ENCODE measurements at regions not wholly inside any gene's neighbourhood (a gene's known extent, or its start where the extent isn't known, plus 50 kb on each side); places are given as distances from the start of the nearest gene placed in this dataset.

GRCh38 chr2:241941691-241942301 is 72.3 kb downstream of the RTP5 start:
- no peak overlapping the region for H3K4me3 ChIP-seq
- no peaks in the 10 kb centered on the region for H3K27me3 ChIP-seq
- H3K4me1 ChIP-seq = no peaks in the 10 kb centered on the region
- H3K36me3 ChIP-seq = no peaks in the 10 kb centered on the region
- H3K27ac ChIP-seq = no peak overlapping the region
- TF ChIP-seq CTCF (IDR thresholded peaks at IDR 0.05) = no peak
- ATAC-seq (peak; percentile 43), DNase-seq (no peak)
- no peaks in the 10 kb centered on the region for H3K9me3 ChIP-seq
- intact Hi-C loops (cut with DNase I) = no loop called here

- Histone ChIP-seq H3K4me3 (no peak overlapping the region), H3K9me3 (no peaks in the 10 kb centered on the region), H3K27ac (no peak overlapping the region), H3K27me3 (no peaks in the 10 kb centered on the region), H3K4me1 (no peaks in the 10 kb centered on the region), H3K36me3 (no peaks in the 10 kb centered on the region)
- DNase-seq = no peak
- ATAC-seq = no peak
- no peak for TF ChIP-seq CTCF (IDR thresholded peaks at IDR 0.05)
- intact Hi-C loops (cut with DNase I) = no loop called here
Measured at GRCh38 chr2:241942416-241943208, 73.1 kb downstream of the RTP5 start.

- no peaks in the 10 kb centered on the region for H3K27me3 ChIP-seq
- H3K9me3 ChIP-seq = no peaks in the 10 kb centered on the region
- TF ChIP-seq CTCF (IDR thresholded peaks at IDR 0.05) = no peak
- ATAC-seq (no peak), DNase-seq (no peak)
- no peaks in the 10 kb centered on the region for H3K36me3 ChIP-seq
- no peaks in the 10 kb centered on the region for H3K4me1 ChIP-seq
- intact Hi-C loops (cut with DNase I) = no loop called here
- no peak overlapping the region for H3K4me3 ChIP-seq
- no peak overlapping the region for H3K27ac ChIP-seq
Measured at GRCh38 chr2:241943209-241943850, 73.8 kb downstream of the RTP5 start.

- Histone ChIP-seq H3K36me3 (no peaks in the 10 kb centered on the region), H3K9me3 (no peaks in the 10 kb centered on the region), H3K4me1 (no peaks in the 10 kb centered on the region), H3K27ac (no peak overlapping the region), H3K4me3 (no peak overlapping the region), H3K27me3 (no peaks in the 10 kb centered on the region)
- ATAC-seq (no peak), DNase-seq (no peak)
- intact Hi-C loops (cut with DNase I) = no loop called here
- TF ChIP-seq CTCF (IDR thresholded peaks at IDR 0.05) = no peak
Measured at GRCh38 chr2:241943961-241944575, 74.5 kb downstream of the RTP5 start.

- Histone ChIP-seq H3K36me3 (no peaks in the 10 kb centered on the region), H3K4me1 (no peaks in the 10 kb centered on the region), H3K27ac (no peak overlapping the region), H3K9me3 (no peaks in the 10 kb centered on the region), H3K4me3 (no peak overlapping the region), H3K27me3 (no peaks in the 10 kb centered on the region)
- intact Hi-C loops (cut with DNase I) = no loop called here
- ATAC-seq (no peak), DNase-seq (no peak)
- no peak for TF ChIP-seq CTCF (IDR thresholded peaks at IDR 0.05)
Measured at GRCh38 chr2:241944821-241945220, 75.3 kb downstream of the RTP5 start.
